Esophagus muscularis mucosa (tissue), 4 donors: ENCODE measurements at regions not wholly inside any gene's neighbourhood (a gene's known extent, or its start where the extent isn't known, plus 50 kb on each side); places are given as distances from the start of the nearest gene placed in this dataset.

Experiments used
- CTCF ChIP-seq, 3 experiments: fragments of 200-600 bp in 2 of 3; fragments of 450-650 bp in 1 of 3; sonication (generic) in 2 of 3; IDR thresholded peaks; one replicate each; pipeline ENCODE4 v1.5.1; 2017 to 2019; ENCODE audit warnings: antibody characterized with exemption in 3 of 3, mild to moderate bottlenecking in 2 of 3, moderate library complexity in 1 of 3
- EP300 ChIP-seq: sonication (generic); formaldehyde crosslinking; IDR thresholded peaks from one replicate; pipeline ENCODE4 v1.6.1; 2017; ENCODE audit warnings: antibody characterized with exemption
- POLR2A ChIP-seq: fragments of 450-650 bp; IDR thresholded peaks from one replicate; pipeline ENCODE4 v1.6.1; 2017; ENCODE audit warnings: antibody characterized with exemption, moderate library complexity, mild to moderate bottlenecking, low read depth
- POLR2AphosphoS5 ChIP-seq, 2 donors: sonication (generic); formaldehyde crosslinking; IDR thresholded peaks; one replicate each; pipeline ENCODE4 v1.6.1; 2017; ENCODE audit warnings: antibody characterized with exemption in 2 of 2

- TF ChIP-seq CTCF (IDR thresholded peaks at IDR 0.05) = no peak
- TF ChIP-seq POLR2A = no peak
- no peak for TF ChIP-seq POLR2AphosphoS5 (IDR thresholded peaks at IDR 0.05)
- TF ChIP-seq EP300 = no peak
These were observed 863.3 kb downstream of the TBC1D22A start for GRCh38 chr22:47625531-47626427.
